ENCODE measurements at regions not wholly inside any gene's neighbourhood (a gene's known extent, or its start where the extent isn't known, plus 50 kb on each side); places are given as distances from the start of the nearest gene placed in this dataset.

DNA sequence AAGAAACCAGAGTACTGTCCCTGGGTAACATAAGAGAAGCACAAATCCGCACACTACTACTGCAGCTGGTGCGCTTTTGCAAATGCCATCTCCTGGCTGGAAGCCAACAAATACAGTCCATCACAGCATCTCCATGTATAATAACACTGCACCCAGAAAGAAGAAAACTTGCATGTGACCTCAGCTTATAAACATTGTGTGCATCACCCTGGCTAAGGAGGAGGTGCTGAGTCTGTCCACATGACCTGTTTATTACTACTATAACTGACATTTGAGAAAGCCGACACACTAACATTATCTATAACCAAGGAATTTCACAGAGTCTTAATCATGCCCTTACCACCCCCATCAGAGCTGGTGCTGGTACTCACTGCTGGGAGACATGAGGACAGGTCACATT is 516.8 kb downstream of the CFAP47 start:
- no peak for DNase-seq

DNA sequence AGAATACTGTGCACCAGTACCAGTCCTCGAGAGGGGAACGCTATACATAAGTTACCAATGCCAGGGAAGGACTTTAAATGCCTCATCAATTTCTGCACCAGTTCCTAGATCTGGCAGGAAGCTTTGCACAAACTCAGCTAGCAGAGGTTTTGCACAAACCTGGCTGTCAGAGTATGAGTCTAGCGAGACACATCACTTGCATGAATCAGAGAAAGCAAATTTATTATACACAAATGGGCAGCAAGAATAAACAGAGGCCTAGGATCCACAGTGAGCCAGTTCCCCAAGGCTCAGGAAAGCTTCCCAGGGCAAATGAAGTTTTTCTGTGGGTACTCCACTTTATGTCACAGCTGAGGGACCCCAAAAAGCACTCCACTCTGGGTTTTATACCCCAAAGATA is 523.5 kb downstream of the CFAP47 start:
- no peak for DNase-seq

DNA sequence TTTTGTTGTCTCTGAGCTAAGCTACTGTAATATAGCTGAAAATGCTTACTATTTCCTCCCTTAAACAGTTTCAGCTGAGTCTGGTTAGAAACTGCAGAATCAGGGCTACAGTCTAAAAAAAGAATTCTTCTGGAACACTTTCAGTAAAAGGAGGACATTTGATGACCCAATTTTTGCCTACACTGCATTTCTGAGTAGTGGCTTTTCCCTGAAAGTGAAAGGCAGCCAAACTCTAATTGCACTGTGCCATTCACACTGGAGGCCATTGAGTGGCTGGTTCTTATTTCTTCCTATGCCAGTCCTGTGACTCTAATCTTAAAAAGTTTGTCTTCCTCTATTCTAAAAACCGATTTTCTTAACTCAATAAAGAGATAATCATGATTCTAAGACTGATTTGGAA is 526.0 kb downstream of the CFAP47 start:
- no peak for DNase-seq

DNA sequence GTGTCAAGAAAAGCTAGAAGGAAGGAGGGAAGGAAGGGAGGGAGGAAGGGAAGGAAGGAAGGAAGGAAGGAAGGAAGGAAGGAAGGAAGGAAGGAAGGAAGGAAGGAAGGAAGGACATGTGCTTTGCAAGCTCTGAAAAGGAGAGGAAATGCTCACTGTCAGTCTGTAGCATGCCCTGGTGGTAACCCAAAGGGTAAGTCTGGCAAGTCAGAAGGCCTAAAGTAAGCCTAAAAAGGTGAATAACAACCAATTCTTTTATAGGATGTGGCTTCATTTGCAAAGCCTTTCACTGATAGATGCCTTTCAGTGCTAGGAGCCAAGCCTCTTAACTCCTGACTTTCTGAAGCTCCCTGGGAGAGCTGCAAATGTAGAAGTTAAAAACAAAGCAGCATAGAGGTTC is 542.6 kb downstream of the CFAP47 start:
- DNase-seq: no peak

DNA sequence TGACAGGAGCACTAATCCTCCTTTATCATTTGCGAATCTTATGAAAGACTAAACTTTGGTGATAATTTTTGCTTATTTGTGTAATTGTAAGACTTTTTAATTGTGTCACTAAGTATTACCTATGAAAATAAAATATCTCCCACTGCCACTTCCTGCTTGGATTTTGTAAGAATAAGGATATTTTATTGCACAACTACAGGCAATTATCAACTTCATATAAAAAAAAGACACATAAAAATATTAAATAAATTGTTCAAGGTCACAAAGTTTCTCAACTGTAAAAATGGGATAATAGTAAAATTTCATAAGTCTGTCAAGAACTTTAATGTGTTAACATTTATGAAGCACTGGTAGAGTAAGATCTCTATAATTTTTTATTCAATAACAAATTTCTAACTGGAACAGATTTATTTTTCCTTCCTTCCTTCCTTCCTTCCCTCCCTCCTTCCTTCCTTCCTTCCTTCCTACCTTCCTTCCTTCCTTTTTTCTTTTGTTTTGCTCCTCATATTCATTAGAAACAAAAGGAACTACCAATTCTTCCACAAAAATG is 527.6 kb upstream of the FAM47C start:
- no peak for DNase-seq

DNA sequence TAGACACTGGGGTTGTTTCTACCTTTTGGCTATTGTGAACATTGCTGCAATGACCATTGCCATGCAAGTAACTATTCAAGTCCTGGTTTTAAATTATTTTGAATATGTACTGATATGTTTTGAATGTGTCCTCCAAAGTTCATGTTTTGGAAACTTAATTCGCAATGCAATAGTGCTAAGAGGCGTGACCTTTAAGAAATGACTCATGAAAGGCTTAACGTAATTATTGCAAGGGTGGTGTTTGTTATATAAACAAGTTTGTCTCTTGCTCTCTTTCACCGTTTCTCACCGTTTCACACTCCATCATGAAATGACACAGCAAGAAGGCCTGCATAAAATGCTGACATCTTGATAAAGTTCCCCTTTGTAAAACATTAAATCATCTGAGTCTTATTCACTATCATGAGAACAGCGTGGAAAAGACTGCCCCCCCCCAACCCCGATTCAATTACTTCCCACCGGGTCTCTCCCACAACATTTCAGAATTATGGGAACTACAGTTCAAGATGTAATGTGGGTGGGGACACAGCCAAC is 506.9 kb upstream of the FAM47C start:
- no peak for DNase-seq

DNA sequence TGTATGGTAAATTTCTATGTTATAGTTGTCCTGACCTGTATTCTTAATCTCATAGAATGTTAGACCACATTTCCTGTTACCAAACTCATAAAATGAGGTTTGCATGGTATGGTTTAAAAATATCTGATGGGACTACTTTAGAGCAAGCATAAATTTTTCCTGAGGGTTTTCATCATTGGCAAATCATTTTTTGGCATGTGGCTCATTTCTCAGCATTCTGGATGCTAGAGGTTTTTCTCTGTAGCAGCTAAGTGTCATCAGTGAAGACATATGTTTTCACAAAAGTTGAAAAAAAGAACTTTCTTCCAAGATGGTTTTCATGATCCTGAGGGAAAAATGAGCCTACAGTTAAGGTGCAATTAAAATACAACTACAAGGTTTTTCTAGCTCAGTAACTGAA is 503.5 kb upstream of the FAM47C start:
- DNase-seq: no peak

DNA sequence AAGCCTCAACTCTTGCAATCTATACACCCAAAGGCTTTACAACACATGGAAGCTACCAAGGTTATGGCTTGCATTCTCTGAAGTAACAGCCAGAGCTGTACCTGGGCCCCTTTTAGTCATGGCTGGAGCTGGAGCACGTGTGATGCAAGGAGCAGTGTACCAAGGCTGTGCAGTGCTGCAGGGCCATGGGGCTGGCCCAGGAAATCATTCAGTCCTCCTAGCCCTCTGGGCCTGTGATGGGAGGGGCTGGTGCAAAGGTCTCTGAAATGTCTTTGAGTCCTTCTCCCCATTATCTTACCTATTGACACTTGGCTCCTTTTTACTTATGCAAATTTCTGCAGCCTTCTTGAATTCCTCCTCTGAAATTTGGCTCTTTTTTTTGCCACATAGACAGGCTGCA is 500.1 kb upstream of the FAM47C start:
- DNase-seq: no peak

DNA sequence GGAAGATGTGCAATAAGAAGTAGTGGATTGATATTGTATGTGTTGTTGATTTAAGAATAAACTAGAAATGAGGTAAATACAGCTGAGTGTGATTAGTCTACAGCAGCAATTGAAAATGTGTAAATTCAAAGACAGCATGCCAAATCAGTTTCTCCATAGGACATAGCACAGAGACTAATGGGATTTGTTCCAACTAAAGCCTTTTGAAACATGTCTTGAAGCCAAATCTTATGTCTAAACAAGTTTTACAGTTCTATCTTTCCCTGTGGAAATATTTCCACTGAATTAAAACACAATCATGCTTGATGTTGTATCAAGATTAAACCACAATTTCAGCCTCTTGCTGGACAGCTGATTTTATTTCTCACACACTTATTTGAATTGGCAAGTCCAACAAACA is 497.4 kb upstream of the FAM47C start:
- DNase-seq: no peak

DNA sequence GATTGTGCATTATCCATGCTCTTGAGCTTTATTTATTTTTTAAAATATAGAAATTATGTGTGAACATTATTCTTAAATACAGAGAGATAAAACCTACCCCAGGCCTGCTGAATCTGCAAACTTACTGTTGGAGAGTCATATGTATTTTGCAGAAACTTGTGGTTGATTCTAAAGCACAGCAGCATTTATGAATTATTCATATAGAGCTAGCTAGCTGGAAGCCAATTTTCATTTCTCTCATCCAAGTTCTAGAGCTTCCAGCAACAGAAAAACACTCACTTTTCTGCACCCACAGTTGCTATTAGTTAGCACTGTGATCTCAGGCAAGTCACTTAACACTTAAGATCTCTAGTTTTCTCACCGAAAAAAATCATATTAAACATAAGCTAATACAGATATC is 479.5 kb upstream of the FAM47C start:
- no peak for DNase-seq

DNA sequence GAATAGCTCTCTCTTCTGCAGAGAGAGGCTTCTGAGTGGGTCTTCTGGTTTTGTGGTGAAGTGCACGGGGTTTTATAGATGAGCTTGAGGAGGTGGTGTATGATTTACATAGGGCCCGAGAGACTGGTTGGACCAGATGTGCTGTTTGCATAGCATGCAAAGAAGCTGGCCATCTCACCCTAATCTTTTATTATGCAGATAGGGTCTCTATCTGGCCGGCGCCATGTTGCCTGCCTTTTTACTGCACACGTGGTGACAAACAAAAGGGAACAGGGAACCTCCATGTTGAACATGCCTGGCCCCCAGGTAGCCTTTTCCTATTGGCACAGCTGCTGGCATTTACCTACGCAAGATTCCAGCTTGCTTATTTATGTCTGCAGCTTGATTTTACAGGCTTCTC is 473.3 kb upstream of the FAM47C start:
- no peak for DNase-seq

DNA sequence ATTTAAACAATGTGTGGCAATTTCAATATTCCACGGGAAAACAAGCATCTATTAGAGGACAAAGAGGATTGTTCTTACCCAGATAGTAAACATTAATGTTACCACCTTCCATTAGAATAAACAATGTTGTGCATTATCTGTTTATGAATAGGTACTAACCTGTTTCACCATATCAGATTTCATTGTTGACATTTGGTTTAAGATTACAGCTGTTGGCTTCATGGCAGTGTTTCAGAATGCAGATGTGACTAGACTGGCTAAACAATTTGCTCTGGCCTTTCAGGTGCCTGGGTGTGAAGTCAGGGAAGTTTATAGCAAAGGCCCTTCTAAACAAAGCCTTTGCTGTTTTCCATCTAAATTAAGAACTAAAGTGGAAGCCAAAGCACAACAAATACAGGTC is 464.7 kb upstream of the FAM47C start:
- DNase-seq: no peak

DNA sequence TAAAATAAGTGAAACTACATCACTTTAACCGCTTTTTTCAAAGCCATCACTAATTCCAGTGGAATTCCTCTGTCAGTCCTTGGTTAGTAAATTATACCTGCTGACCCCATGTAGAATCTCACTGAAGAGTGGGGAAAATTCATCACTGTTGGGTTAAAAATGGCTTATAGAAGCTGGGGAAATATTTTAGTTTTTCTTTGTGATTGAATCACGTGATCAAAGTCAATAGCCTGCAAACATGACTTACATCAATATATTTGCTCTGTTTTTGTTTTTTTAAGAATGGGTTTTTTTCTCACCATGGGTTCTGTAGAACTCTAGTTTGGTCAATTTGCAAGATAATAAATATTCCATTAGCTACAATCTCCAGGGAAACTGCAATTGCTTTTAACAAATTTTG is 445.2 kb upstream of the FAM47C start:
- no peak for DNase-seq

DNA sequence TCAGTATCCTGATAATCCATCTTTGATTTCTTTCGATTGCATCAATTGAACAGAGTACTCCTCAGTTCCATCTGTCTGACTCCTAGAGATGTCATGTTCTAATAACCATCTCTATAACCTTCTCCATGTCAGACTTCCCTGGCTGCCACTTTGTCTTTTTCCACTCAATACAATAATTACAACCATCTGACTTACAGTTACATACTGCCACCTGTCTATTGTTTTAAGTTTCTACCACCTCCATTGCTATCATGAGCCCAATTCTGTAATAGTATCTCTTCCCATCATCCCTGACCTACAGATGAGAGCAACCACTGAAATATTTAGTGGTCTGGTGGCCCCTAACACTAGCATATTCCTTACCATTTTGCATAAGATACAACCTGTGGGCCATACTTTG is 439.2 kb upstream of the FAM47C start:
- no peak for DNase-seq

DNA sequence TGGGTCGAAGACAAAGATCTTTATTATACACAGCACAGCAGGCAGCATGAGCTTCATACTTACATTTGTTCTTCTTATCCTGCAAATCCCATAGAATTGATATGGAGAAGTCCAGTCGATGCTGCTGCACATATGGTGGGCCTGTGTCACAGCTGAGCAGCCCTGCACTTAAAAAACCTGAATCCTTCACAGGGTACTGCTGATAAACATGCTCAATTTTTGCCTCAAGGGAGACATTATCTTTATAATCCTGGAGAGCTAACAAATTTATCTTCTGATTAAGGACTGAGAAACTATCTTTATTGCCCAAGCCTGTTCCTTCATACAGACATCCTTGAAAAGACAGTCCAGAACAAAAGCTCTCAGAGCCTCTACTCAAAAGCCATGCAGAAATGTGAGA is 434.4 kb upstream of the FAM47C start:
- no peak for DNase-seq

DNA sequence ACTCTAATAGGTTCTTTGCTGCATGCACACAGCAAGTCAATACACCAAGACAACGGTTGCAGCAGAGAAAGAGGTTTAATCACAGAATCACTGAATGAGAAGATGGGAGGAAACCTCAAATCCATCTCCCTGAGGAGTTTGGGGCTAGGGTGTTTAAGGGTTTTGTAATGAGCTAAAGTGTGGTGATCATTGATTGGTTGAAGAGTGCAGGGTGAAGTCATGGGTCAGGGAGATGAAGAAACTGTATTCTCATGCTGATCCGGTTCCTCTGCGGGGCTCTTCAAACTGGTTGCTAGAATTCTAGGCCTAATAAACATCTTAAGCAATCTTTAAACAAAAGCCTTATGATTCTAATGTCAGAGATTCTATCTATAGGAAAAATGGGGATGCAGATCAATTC is 432.5 kb upstream of the FAM47C start:
- no peak for DNase-seq

DNA sequence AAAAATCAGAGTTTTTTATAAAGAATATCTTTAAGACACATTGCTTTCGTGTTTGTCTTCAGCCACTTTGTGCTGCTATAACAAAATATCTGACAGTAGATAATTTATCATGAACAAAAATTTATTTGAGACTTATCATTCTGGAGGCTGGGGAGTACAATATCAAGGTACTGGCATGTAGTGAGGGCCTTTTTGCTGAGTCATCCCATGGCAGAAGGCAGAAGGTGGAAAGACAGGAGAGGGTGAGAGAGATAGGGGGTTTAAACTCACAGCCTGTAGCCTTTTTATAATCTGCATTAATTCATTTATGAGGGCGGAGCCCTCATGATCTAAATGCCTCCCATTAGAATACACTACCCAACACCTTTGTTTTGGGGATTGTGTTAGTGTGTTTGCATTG is 431.2 kb upstream of the FAM47C start:
- no peak for DNase-seq

DNA sequence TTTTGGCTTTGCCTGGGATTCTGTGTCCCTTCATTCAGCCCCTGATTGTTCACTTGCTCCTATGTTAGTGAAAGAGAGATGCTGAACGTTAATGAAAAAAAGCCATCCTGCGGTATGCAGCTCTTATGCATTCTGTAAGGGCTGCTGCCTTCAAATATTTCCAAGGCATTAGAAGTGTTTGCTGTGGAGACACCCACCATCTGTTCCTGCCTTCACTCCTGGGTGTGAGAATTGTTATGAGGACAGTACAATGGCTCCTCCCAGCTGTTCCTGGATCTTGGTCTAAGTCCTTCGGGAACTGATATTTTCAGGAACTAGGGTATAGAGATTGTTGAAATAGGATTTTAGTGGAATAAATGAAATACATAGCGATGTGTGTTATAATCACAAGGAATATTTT is 427.1 kb upstream of the FAM47C start:
- no peak for DNase-seq

DNA sequence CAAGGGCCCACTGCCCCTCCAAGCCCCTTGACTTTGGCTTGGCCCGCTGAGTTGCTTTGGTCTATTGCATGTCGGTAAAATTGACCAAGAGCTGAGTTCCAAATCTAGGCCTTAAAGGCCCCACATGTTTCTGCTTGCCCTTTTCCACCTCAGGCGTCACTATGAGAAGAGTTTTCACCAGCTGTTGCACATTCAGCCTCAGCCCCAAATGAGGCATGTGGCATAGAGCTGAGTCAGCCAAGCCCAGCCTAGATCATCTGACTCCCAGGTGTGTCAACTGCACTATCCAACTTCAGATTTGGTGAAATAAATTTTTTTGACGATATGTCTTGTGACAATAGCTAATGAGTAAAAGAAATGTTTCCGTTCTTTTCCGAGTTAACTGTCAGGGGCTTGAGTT is 424.5 kb upstream of the FAM47C start:
- DNase-seq: no peak

DNA sequence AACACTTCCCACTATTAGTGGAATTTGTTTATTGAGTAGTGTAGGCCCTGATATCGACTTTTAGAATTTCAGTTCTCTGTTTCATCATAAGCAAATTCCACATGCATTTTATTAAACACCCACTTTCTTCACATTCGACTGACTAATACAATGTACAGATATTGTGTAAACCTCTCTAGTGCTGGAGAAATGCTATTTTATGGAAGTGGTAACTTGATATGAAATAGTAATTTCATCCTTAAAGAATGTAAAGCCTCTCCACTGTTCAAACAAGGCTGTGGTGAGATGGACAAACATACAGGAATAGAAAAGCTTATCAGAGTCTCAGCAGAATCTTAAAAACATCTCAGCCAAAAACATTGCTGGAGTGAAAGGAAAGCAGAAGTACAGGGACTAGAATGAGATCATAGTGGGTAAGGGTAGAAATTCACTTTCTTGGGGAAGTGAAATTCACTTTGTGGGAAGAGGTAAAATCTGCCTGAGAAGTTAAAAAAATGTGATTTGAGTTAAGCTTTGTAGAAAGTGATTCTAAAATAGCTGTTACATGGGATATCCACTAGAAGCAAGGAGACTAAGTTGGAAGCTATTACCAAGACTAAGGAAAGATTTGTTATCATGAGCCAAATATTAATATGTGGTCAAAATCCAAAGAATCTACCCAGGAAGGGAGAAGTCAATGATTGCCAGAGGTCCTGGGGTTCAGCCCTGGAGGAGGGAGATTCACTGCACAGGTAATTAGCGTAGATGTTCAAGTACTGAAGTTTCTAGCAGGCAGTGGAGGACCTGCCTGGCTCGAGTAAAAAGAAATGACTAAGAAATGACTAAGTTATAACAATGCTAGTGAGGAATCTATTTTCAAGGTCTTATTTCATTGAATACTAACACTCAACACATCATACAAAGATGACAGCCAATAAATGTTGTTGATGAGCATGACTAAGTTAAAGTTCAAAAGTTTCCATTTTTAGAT is 398.3 kb upstream of the FAM47C start:
- DNase-seq: no peak

DNA sequence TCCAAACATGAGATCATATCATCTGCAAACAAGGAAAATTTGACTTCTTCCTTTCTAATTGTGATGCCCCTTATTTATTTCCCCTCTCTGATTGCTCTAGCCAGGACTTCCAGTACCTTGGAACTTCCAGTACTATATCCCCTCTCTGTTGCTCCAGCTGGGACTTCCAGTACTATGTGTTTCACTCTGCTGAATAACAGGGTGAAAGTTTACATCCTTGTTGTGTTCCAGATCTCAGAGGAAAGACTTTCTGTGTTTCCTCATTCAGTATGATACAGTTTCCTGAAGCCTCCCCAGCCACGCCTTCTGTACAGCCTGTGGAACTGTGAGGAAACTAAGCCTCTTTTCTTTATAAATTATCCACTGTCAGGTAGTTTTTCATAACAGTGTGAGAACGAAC is 381.3 kb upstream of the FAM47C start:
- DNase-seq: no peak

DNA sequence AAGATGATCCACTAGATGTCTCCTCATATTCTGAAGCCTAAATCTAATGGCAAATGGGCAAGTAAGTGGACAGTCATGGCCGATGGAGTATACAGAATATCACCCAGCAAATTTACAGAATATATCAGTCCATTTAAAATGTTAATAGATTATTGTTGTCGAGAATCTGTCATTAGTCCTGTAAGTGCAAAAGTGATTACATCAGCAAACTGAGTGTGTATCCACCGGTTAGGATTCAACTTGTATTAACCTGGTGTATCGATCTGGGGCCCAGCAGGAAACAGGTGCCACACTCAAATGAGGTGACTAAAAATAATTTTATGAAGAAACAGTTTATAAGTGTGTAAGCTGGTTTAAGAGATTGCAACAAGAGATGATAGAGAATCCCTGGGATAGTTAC is 367.9 kb upstream of the FAM47C start:
- DNase-seq: no peak

DNA sequence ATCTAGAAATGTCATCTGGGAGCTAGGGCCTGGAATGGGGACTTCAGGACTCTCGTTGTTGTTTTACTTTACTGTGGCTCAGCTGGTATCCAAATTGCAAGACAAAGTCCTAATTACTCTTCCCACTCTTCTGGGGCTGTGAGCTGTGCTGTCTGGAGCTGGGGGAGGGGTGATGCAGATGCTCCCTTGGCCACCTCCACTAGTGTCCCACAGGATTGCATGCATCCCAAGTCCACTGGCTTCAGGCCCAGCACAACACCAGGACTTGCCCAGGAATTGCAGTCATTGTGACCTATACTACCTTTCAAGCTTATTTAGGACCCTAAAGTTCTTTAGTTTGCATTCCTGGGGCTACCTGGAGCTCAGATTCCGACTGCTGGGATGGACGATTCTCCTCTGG is 366.1 kb upstream of the FAM47C start:
- no peak for DNase-seq

DNA sequence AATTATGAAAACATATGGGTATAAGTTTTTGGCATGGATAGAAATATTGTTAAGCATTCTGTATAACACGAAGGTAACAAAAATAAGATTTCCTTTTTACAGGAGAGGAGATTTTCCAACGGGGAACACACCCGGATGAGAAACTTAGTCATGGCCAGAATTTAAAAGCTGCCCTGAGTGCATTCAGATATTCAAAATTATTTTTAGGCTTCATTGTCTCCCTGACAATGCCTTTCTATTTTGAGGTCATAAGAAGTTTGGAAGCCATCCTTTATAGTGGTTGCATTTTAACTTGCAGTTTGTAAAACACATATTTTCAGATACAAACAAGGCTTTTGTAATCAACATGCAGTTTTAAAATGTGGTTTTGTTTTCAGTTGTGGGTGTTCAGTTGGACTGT is 357.5 kb upstream of the FAM47C start:
- no peak for DNase-seq

DNA sequence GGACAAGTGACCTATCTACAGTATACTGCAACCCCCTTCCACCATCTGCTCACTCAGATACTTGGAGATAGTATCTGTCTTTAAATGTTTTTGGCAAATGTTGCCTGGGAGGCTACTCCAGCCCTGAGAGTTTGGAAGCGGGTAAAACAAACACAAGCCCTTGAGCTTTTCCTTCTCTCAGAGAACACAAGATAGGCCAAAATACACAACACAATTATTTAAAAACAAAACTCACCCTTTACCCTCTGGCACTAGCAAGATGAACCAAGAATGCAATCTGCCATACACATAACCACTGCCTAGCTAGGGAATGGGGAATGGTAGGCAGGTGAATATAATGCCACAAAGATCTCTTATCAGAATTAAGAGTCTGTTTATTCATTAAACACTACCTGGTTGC is 324.7 kb upstream of the FAM47C start:
- DNase-seq: no peak

All from 8988T (cell line).